A549 (cell line): ENCODE measurements at regions not wholly inside any gene's neighbourhood (a gene's known extent, or its start where the extent isn't known, plus 50 kb on each side); places are given as distances from the start of the nearest gene placed in this dataset.
"Not testable (repeated sequence)": the region's sequence is repeated elsewhere in the genome, so short reads cannot be mapped to it uniquely, and the experiment has no call there.

ENCODE experiments used
- KDM5A ChIP-seq: fragments of 200-600 bp; sonication (generic); IDR thresholded peaks from 2 replicates; pipeline ENCODE4 v1.6.1; 2016; ENCODE audit warnings: antibody characterized with exemption, mild to moderate bottlenecking
- MYC ChIP-seq: IDR thresholded peaks from 2 replicates; pipeline ENCODE4 v1.6.1; 2012; ENCODE audit warnings: mild to moderate bottlenecking, inconsistent platforms, low read length, improper control_type of control experiment, borderline replicate concordance
- PHF8 ChIP-seq: fragments of 200-600 bp; sonication (generic); IDR thresholded peaks from 2 replicates; pipeline ENCODE4 v1.6.1; 2016; ENCODE audit warnings: low read depth, mild to moderate bottlenecking, antibody characterized with exemption, moderate library complexity, borderline replicate concordance
- POLR2A ChIP-seq: IDR thresholded peaks from 2 replicates; pipeline ENCODE4 v1.6.1; 2012; ENCODE audit warnings: mild to moderate bottlenecking, low read length
- TF ChIP-seq, protein P1 (sequence below): fragments of >200 bp; sonication (Bioruptor Twin); formaldehyde crosslinking; IDR thresholded peaks from 3 replicates; pipeline ENCODE4 v1.5.1; 2016
- TF ChIP-seq, protein P2 (sequence below): fragments of 250-450 bp; sonication (Bioruptor Pico); IDR thresholded peaks from 2 replicates; pipeline ENCODE4 v1.5.0; 2021; ENCODE audit warnings: mild to moderate bottlenecking, moderate library complexity, borderline replicate concordance
- TF ChIP-seq, protein P3 (sequence below): IDR thresholded peaks from 2 replicates; pipeline ENCODE4 v1.6.1; 2012

DNA sequence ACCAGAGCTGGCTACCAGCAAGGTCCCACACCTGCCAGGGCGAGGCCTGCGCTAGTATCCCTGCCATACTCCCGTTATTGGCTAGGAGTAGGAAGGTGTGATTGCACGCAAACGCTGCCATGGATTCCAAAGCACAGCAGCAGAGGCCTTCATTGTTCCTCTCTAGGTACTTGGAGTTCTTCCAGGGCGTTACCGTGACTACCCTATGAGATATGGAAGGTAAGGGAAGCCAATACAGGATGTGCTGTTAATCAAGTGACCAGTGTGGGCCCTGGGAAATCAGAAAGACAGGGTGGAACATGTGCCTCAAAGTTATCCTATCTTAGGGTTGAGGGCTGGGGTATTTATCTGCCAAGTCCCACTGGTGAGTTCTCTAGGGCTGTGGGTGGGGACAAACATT, 320.7 kb upstream of the DPP6 start:
- TF ChIP-seq, protein P1, sequence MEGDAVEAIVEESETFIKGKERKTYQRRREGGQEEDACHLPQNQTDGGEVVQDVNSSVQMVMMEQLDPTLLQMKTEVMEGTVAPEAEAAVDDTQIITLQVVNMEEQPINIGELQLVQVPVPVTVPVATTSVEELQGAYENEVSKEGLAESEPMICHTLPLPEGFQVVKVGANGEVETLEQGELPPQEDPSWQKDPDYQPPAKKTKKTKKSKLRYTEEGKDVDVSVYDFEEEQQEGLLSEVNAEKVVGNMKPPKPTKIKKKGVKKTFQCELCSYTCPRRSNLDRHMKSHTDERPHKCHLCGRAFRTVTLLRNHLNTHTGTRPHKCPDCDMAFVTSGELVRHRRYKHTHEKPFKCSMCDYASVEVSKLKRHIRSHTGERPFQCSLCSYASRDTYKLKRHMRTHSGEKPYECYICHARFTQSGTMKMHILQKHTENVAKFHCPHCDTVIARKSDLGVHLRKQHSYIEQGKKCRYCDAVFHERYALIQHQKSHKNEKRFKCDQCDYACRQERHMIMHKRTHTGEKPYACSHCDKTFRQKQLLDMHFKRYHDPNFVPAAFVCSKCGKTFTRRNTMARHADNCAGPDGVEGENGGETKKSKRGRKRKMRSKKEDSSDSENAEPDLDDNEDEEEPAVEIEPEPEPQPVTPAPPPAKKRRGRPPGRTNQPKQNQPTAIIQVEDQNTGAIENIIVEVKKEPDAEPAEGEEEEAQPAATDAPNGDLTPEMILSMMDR, result not testable (repeated sequence)
- TF ChIP-seq, protein P2, sequence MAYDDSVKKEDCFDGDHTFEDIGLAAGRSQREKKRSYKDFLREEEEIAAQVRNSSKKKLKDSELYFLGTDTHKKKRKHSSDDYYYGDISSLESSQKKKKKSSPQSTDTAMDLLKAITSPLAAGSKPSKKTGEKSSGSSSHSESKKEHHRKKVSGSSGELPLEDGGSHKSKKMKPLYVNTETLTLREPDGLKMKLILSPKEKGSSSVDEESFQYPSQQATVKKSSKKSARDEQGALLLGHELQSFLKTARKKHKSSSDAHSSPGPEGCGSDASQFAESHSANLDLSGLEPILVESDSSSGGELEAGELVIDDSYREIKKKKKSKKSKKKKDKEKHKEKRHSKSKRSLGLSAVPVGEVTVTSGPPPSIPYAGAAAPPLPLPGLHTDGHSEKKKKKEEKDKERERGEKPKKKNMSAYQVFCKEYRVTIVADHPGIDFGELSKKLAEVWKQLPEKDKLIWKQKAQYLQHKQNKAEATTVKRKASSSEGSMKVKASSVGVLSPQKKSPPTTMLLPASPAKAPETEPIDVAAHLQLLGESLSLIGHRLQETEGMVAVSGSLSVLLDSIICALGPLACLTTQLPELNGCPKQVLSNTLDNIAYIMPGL, result not testable (repeated sequence)
- TF ChIP-seq, protein P3, sequence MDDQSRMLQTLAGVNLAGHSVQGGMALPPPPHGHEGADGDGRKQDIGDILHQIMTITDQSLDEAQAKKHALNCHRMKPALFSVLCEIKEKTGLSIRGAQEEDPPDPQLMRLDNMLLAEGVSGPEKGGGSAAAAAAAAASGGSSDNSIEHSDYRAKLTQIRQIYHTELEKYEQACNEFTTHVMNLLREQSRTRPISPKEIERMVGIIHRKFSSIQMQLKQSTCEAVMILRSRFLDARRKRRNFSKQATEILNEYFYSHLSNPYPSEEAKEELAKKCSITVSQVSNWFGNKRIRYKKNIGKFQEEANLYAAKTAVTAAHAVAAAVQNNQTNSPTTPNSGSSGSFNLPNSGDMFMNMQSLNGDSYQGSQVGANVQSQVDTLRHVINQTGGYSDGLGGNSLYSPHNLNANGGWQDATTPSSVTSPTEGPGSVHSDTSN, result not testable (repeated sequence)
- not testable (repeated sequence) for TF ChIP-seq POLR2A, KDM5A, PHF8, MYC
